Activated B cell treated with CpG ODN at 0.5 μM for 24 hours (primary cell): ENCODE measurements at regions not wholly inside any gene's neighbourhood (a gene's known extent, or its start where the extent isn't known, plus 50 kb on each side); places are given as distances from the start of the nearest gene placed in this dataset.
"Not testable (repeated sequence)": the region's sequence is repeated elsewhere in the genome, so short reads cannot be mapped to it uniquely, and the experiment has no call there.

Experiments used
- ATAC-seq: fragments of 200-7000 bp; cut with Tn5 transposase; one replicate; pipeline ENCODE4 v1.10.0; 2021; ENCODE audit warnings: low read depth, mild to moderate bottlenecking, moderate library complexity
- CTCF ChIA-PET: fragments of 350-600 bp; sonication (Branson Sonifier 250); formaldehyde crosslinking; loops from one replicate; lab custom pipeline; 2021; ENCODE audit warnings: antibody characterized with exemption; lab: Charles Lee
- POLR2A ChIA-PET: fragments of 350-600 bp; sonication (Branson Sonifier 250); formaldehyde crosslinking; loops from one replicate; lab custom pipeline; 2021; ENCODE audit warnings: antibody characterized with exemption; lab: Charles Lee
- DNase-seq: peaks from one replicate; pipeline ENCODE4 v3.0.0; 2022
- H3K27ac Mint-ChIP-seq: one replicate; pipeline ENCODE4 v1.8.0; 2020; ENCODE audit warnings: mixed read lengths
- H3K27me3 Mint-ChIP-seq: one replicate; pipeline ENCODE4 v1.8.0; 2021; ENCODE audit warnings: mixed read lengths
- H3K36me3 Mint-ChIP-seq: one replicate; pipeline ENCODE4 v1.8.0; 2021; ENCODE audit warnings: low read depth, mixed read lengths
- H3K4me1 Mint-ChIP-seq: one replicate; pipeline ENCODE4 v1.8.0; 2021; ENCODE audit warnings: mixed read lengths
- H3K4me3 Mint-ChIP-seq: one replicate; pipeline ENCODE4 v1.8.0; 2020; ENCODE audit warnings: mild to moderate bottlenecking, mixed read lengths
- H3K9me3 Mint-ChIP-seq: one replicate; pipeline ENCODE4 v1.8.0; 2020; ENCODE audit warnings: mixed read lengths
- CTCF ChIP-seq: fragments of 200-600 bp; IDR thresholded peaks from one replicate; pipeline ENCODE4 v1.8.0; 2022; ENCODE audit warnings: antibody characterized with exemption, mild to moderate bottlenecking
- intact Hi-C: fragments of 100-400 bp; cut with micrococcal nuclease; formaldehyde crosslinking; loops from one replicate; pipeline ENCODE4 v1.15.1; 2024

GRCh38 chr7:4500812-4501211, 181.3 kb upstream of the FOXK1 start:
- DNase-seq, result no peak
- ChIA-PET CTCF (no interaction called here), POLR2A (no interaction called here)
- Mint-ChIP-seq H3K36me3 (no peaks in the 10 kb centered on the region), H3K9me3 (peaks cover 6% of the 10 kb centered on the region), H3K27ac (no peak overlapping the region), H3K27me3 (no peaks in the 10 kb centered on the region), H3K4me1 (no peaks in the 10 kb centered on the region), H3K4me3 (no peak overlapping the region)
- no peak for ATAC-seq
- no peak for TF ChIP-seq CTCF
- intact Hi-C loops, result no loop called here

GRCh38 chr7:4507886-4508285, 174.2 kb upstream of the FOXK1 start:
- H3K9me3 Mint-ChIP-seq, intact Hi-C loops, CTCF ChIA-PET, DNase-seq, H3K4me1 Mint-ChIP-seq, POLR2A ChIA-PET, H3K4me3 Mint-ChIP-seq, H3K27ac Mint-ChIP-seq, ATAC-seq, H3K27me3 Mint-ChIP-seq, H3K36me3 Mint-ChIP-seq: not testable (repeated sequence)

- H3K4me3 Mint-ChIP-seq, result no peak overlapping the region
- H3K4me1 Mint-ChIP-seq, result no peaks in the 10 kb centered on the region
- H3K27ac Mint-ChIP-seq, result no peak overlapping the region
- no peak for TF ChIP-seq CTCF
- DNase-seq (no peak), ATAC-seq (no peak)
- H3K27me3 Mint-ChIP-seq, result no peaks in the 10 kb centered on the region
- intact Hi-C loops, result no loop called here
- POLR2A ChIA-PET, result no interaction called here
- H3K36me3 Mint-ChIP-seq, result no peaks in the 10 kb centered on the region
- H3K9me3 Mint-ChIP-seq, result peaks cover 15% of the 10 kb centered on the region
- CTCF ChIA-PET, result no interaction called here
These were observed 168.6 kb upstream of the FOXK1 start for GRCh38 chr7:4513450-4513849.

- H3K36me3 Mint-ChIP-seq, result no peaks in the 10 kb centered on the region
- CTCF ChIA-PET, result no interaction called here
- DNase-seq, result no peak
- peaks cover 4% of the 10 kb centered on the region for H3K27me3 Mint-ChIP-seq
- no peak overlapping the region for H3K4me3 Mint-ChIP-seq
- TF ChIP-seq CTCF, result no peak
- intact Hi-C loops, result no loop called here
- POLR2A ChIA-PET, result no interaction called here
- no peak overlapping the region for H3K27ac Mint-ChIP-seq
- no peak for ATAC-seq
- H3K4me1 Mint-ChIP-seq, result no peaks in the 10 kb centered on the region
- peaks cover 7% of the 10 kb centered on the region for H3K9me3 Mint-ChIP-seq
These were observed 162.1 kb upstream of the FOXK1 start for GRCh38 chr7:4519819-4520520.

- ChIA-PET POLR2A (no interaction called here), CTCF (no interaction called here)
- Mint-ChIP-seq H3K4me1 (no peaks in the 10 kb centered on the region), H3K4me3 (no peak overlapping the region), H3K27me3 (peaks cover 6% of the 10 kb centered on the region), H3K27ac (no peak overlapping the region), H3K9me3 (peaks cover 2% of the 10 kb centered on the region), H3K36me3 (no peaks in the 10 kb centered on the region)
- no peak for TF ChIP-seq CTCF
- ATAC-seq, result no peak
- intact Hi-C loops, result no loop called here
- DNase-seq, result no peak
These were observed 158.9 kb upstream of the FOXK1 start for GRCh38 chr7:4523219-4523618.

GRCh38 chr7:4523873-4524272, 158.2 kb upstream of the FOXK1 start:
- Mint-ChIP-seq H3K27me3 (peaks cover 6% of the 10 kb centered on the region), H3K36me3 (no peaks in the 10 kb centered on the region), H3K4me1 (no peaks in the 10 kb centered on the region), H3K9me3 (peaks cover 2% of the 10 kb centered on the region), H3K4me3 (no peak overlapping the region), H3K27ac (no peak overlapping the region)
- POLR2A ChIA-PET, result no interaction called here
- intact Hi-C loops, result no loop called here
- TF ChIP-seq CTCF, result no peak
- DNase-seq, result no peak
- no peak for ATAC-seq
- CTCF ChIA-PET, result no interaction called here
